ENCODE measurements at regions not wholly inside any gene's neighbourhood (a gene's known extent, or its start where the extent isn't known, plus 50 kb on each side); places are given as distances from the start of the nearest gene placed in this dataset.

- Histone ChIP-seq H3K4me3 (no peak overlapping the region), H3K4me1 (replicated peaks in 1 of 2) (no peaks in the 10 kb centered on the region), H3K27me3 (no peaks in the 10 kb centered on the region), H3K27ac (no peak overlapping the region), H3K36me3 (replicated peaks in 1 of 2) (no peaks in the 10 kb centered on the region), H3K9me3 (replicated peaks in 1 of 3) (no peaks in the 10 kb centered on the region)
- intact Hi-C loops (cut with DNase I): loop anchor here (5.0 to 10.0 kb wide), 3 partner anchors 155 to 297 kb away; no protein-coding TSS in a partner anchor
- DNase-seq: no peak
- TF ChIP-seq, protein P1, sequence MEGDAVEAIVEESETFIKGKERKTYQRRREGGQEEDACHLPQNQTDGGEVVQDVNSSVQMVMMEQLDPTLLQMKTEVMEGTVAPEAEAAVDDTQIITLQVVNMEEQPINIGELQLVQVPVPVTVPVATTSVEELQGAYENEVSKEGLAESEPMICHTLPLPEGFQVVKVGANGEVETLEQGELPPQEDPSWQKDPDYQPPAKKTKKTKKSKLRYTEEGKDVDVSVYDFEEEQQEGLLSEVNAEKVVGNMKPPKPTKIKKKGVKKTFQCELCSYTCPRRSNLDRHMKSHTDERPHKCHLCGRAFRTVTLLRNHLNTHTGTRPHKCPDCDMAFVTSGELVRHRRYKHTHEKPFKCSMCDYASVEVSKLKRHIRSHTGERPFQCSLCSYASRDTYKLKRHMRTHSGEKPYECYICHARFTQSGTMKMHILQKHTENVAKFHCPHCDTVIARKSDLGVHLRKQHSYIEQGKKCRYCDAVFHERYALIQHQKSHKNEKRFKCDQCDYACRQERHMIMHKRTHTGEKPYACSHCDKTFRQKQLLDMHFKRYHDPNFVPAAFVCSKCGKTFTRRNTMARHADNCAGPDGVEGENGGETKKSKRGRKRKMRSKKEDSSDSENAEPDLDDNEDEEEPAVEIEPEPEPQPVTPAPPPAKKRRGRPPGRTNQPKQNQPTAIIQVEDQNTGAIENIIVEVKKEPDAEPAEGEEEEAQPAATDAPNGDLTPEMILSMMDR (IDR thresholded peaks at IDR 0.05): no peak
- TF ChIP-seq POLR2A (IDR thresholded peaks at IDR 0.05): no peak
- WGBS, 4 donors: 67 to 79% (median 76%) methylated on average over 4 of the region's 4 CpGs
These were observed 351.8 kb upstream of the ANO3 start for GRCh38 chr11:25980091-25980490.

- Histone ChIP-seq H3K27me3 (no peaks in the 10 kb centered on the region), H3K9me3 (replicated peaks in 1 of 3) (no peaks in the 10 kb centered on the region), H3K4me3 (peak overlapping the region in 1 of 4 donors; percentile 30), H3K36me3 (replicated peaks in 1 of 2) (no peaks in the 10 kb centered on the region), H3K4me1 (replicated peaks in 1 of 2) (no peaks in the 10 kb centered on the region), H3K27ac (no peak overlapping the region)
- 0 to 8% (median 3%) methylated on average over 4 of the region's 4 CpGs for WGBS, 4 donors
- TF ChIP-seq POLR2A (IDR thresholded peaks at IDR 0.05): no peak
- TF ChIP-seq, protein P1 (IDR thresholded peaks at IDR 0.05): peak; percentile 33 to 81 (median 68)
- peak in 2 of 7 donors; percentile 13 to 15 for DNase-seq
- intact Hi-C loops (cut with DNase I): loop anchor here (5.0 to 10.0 kb wide), 3 partner anchors 153 to 295 kb away; no protein-coding TSS in a partner anchor
These were observed 349.9 kb upstream of the ANO3 start for GRCh38 chr11:25981998-25982397.

GRCh38 chr11:25983280-25983679, 348.6 kb upstream of the ANO3 start:
- Histone ChIP-seq H3K4me3 (no peak overlapping the region), H3K27me3 (no peaks in the 10 kb centered on the region), H3K9me3 (replicated peaks in 1 of 3) (no peaks in the 10 kb centered on the region), H3K36me3 (replicated peaks in 1 of 2) (no peaks in the 10 kb centered on the region), H3K4me1 (replicated peaks in 1 of 2) (no peaks in the 10 kb centered on the region), H3K27ac (no peak overlapping the region)
- intact Hi-C loops (cut with DNase I): loop anchor here (5.0 to 10.0 kb wide), 3 partner anchors 152 to 294 kb away; no protein-coding TSS in a partner anchor
- no peak for DNase-seq
- TF ChIP-seq, protein P1 (IDR thresholded peaks at IDR 0.05): no peak
- TF ChIP-seq POLR2A (IDR thresholded peaks at IDR 0.05): no peak
- 87 to 96% (median 93%) methylated on average over 3 of the region's 3 CpGs for WGBS, 4 donors

GRCh38 chr11:25988178-25988577, 343.8 kb upstream of the ANO3 start:
- TF ChIP-seq, protein P1 (IDR thresholded peaks at IDR 0.05): no peak
- TF ChIP-seq POLR2A (IDR thresholded peaks at IDR 0.05): no peak
- Histone ChIP-seq H3K9me3 (replicated peaks in 1 of 3) (no peaks in the 10 kb centered on the region), H3K36me3 (replicated peaks in 1 of 2) (no peaks in the 10 kb centered on the region), H3K27me3 (no peaks in the 10 kb centered on the region), H3K4me1 (replicated peaks in 1 of 2) (peaks cover 11 to 15% of the 10 kb centered on the region in 2 donors), H3K4me3 (no peak overlapping the region), H3K27ac (no peak overlapping the region)
- 49 to 74% (median 67%) methylated on average over 2 of the region's 2 CpGs for WGBS, 4 donors
- intact Hi-C loops (cut with DNase I): loop anchor here in 1 of 2 donors (5.0 to 10.0 kb wide), 2 partner anchors 147 to 234 kb away; no protein-coding TSS in a partner anchor
- no peak for DNase-seq

Data from adrenal gland (tissue), 9 donors.